Adipocyte (in vitro differentiated cells): ENCODE measurements at regions not wholly inside any gene's neighbourhood (a gene's known extent, or its start where the extent isn't known, plus 50 kb on each side); places are given as distances from the start of the nearest gene placed in this dataset.

Experiments used
- DNase-seq: peaks from one replicate; pipeline ENCODE4 v3.0.0-alpha.2; 2015; ENCODE audit warnings: low read depth
- H3K27me3 ChIP-seq: replicated peaks from 2 replicates; pipeline ENCODE4 v1.7.0; 2013; ENCODE audit warnings: mild to moderate bottlenecking, low read length, moderate library complexity; ENCODE audit not compliant: control insufficient read depth, insufficient read depth
- H3K36me3 ChIP-seq: 2 replicates; pipeline ENCODE4 v1.7.0; 2013; ENCODE audit warnings: low read length, mild to moderate bottlenecking, moderate library complexity; ENCODE audit not compliant: control insufficient read depth, insufficient read depth, severe bottlenecking
- H3K4me1 ChIP-seq: 2 replicates; pipeline ENCODE4 v1.7.0; 2013; ENCODE audit warnings: mild to moderate bottlenecking, low read length, moderate library complexity; ENCODE audit not compliant: control insufficient read depth, insufficient read depth
- H3K4me3 ChIP-seq: 2 replicates; pipeline ENCODE4 v1.7.0; 2013; ENCODE audit warnings: mild to moderate bottlenecking, low read length, moderate library complexity
- H3K9ac ChIP-seq: 2 replicates; pipeline ENCODE4 v1.7.0; 2013; ENCODE audit warnings: mild to moderate bottlenecking, low read length, moderate library complexity
- H3K9me3 ChIP-seq: 2 replicates; pipeline ENCODE4 v1.7.0; 2013; ENCODE audit warnings: mild to moderate bottlenecking, low read length, moderate library complexity; ENCODE audit not compliant: control insufficient read depth

GRCh38 chr11:70633610-70634009 lies 235.3 kb downstream of the CTTN start:
- H3K4me1 ChIP-seq, result peaks cover 4% of the 10 kb centered on the region
- no peak overlapping the region for H3K4me3 ChIP-seq
- no peaks in the 10 kb centered on the region for H3K27me3 ChIP-seq
- no peak for DNase-seq
- no peak overlapping the region for H3K9ac ChIP-seq
- H3K36me3 ChIP-seq, result no peaks in the 10 kb centered on the region
- H3K9me3 ChIP-seq, result no peaks in the 10 kb centered on the region

- Histone ChIP-seq H3K9me3 (no peaks in the 10 kb centered on the region), H3K9ac (no peak overlapping the region), H3K4me3 (no peak overlapping the region), H3K27me3 (no peaks in the 10 kb centered on the region), H3K36me3 (no peaks in the 10 kb centered on the region), H3K4me1 (peaks cover 4% of the 10 kb centered on the region)
- DNase-seq, result no peak
These were observed 238.3 kb downstream of the CTTN start for GRCh38 chr11:70636659-70637058.

- Histone ChIP-seq H3K4me1 (peaks cover 4% of the 10 kb centered on the region), H3K27me3 (no peaks in the 10 kb centered on the region), H3K9ac (no peak overlapping the region), H3K9me3 (no peaks in the 10 kb centered on the region), H3K36me3 (no peaks in the 10 kb centered on the region), H3K4me3 (no peak overlapping the region)
- no peak for DNase-seq
These were observed 239.0 kb downstream of the CTTN start for GRCh38 chr11:70637186-70637800.

- no peak for DNase-seq
- no peaks in the 10 kb centered on the region for H3K9me3 ChIP-seq
- no peaks in the 10 kb centered on the region for H3K27me3 ChIP-seq
- no peak overlapping the region for H3K9ac ChIP-seq
- no peak overlapping the region for H3K4me3 ChIP-seq
- no peaks in the 10 kb centered on the region for H3K36me3 ChIP-seq
- peaks cover 4% of the 10 kb centered on the region for H3K4me1 ChIP-seq
These were observed 239.7 kb downstream of the CTTN start for GRCh38 chr11:70637949-70638583.

GRCh38 chr11:70640408-70640807 lies 242.1 kb downstream of the CTTN start:
- Histone ChIP-seq H3K36me3 (no peaks in the 10 kb centered on the region), H3K27me3 (no peaks in the 10 kb centered on the region), H3K9me3 (no peaks in the 10 kb centered on the region), H3K4me3 (no peak overlapping the region), H3K4me1 (peaks cover 4% of the 10 kb centered on the region), H3K9ac (no peak overlapping the region)
- DNase-seq, result no peak

GRCh38 chr11:70641369-70641768 lies 243.0 kb downstream of the CTTN start:
- H3K4me3 ChIP-seq, result peak overlapping the region; percentile 48
- no peak for DNase-seq
- peaks cover 4% of the 10 kb centered on the region for H3K4me1 ChIP-seq
- no peaks in the 10 kb centered on the region for H3K36me3 ChIP-seq
- no peak overlapping the region for H3K9ac ChIP-seq
- no peaks in the 10 kb centered on the region for H3K9me3 ChIP-seq
- H3K27me3 ChIP-seq, result no peaks in the 10 kb centered on the region

GRCh38 chr11:70642266-70642665 lies 243.9 kb downstream of the CTTN start:
- no peaks in the 10 kb centered on the region for H3K9me3 ChIP-seq
- no peaks in the 10 kb centered on the region for H3K27me3 ChIP-seq
- no peak overlapping the region for H3K4me3 ChIP-seq
- DNase-seq, result no peak
- no peaks in the 10 kb centered on the region for H3K36me3 ChIP-seq
- H3K9ac ChIP-seq, result no peak overlapping the region
- peaks cover 4% of the 10 kb centered on the region for H3K4me1 ChIP-seq

GRCh38 chr11:70643642-70644041 lies 245.3 kb downstream of the CTTN start:
- DNase-seq, result no peak
- no peaks in the 10 kb centered on the region for H3K9me3 ChIP-seq
- peaks cover 4% of the 10 kb centered on the region for H3K4me1 ChIP-seq

GRCh38 chr11:70644343-70645060 lies 246.2 kb downstream of the CTTN start:
- DNase-seq, result no peak
- Histone ChIP-seq H3K9me3 (no peaks in the 10 kb centered on the region), H3K36me3 (no peaks in the 10 kb centered on the region), H3K9ac (no peak overlapping the region), H3K4me1 (peaks cover 4% of the 10 kb centered on the region), H3K27me3 (no peaks in the 10 kb centered on the region), H3K4me3 (no peak overlapping the region)

More at GRCh38 chr11:70643642-70644041, 245.3 kb downstream of the CTTN start:
- Histone ChIP-seq H3K9ac (no peak overlapping the region), H3K27me3 (no peaks in the 10 kb centered on the region), H3K36me3 (no peaks in the 10 kb centered on the region), H3K4me3 (no peak overlapping the region)

- H3K4me1 ChIP-seq, result peaks cover 4% of the 10 kb centered on the region
These were observed 247.2 kb downstream of the CTTN start for GRCh38 chr11:70645537-70645936.

GRCh38 chr11:70646272-70647049 lies 248.1 kb downstream of the CTTN start:
- Histone ChIP-seq H3K9ac (no peak overlapping the region), H3K4me1 (no peaks in the 10 kb centered on the region), H3K9me3 (no peaks in the 10 kb centered on the region), H3K4me3 (no peak overlapping the region), H3K27me3 (no peaks in the 10 kb centered on the region), H3K36me3 (no peaks in the 10 kb centered on the region)
- DNase-seq, result no peak

More at GRCh38 chr11:70645537-70645936, 247.2 kb downstream of the CTTN start:
- Histone ChIP-seq H3K36me3 (no peaks in the 10 kb centered on the region), H3K9me3 (no peaks in the 10 kb centered on the region), H3K9ac (no peak overlapping the region), H3K4me3 (no peak overlapping the region), H3K27me3 (no peaks in the 10 kb centered on the region)
- no peak for DNase-seq
